ENCODE measurements at regions not wholly inside any gene's neighbourhood (a gene's known extent, or its start where the extent isn't known, plus 50 kb on each side); places are given as distances from the start of the nearest gene placed in this dataset.

DNA sequence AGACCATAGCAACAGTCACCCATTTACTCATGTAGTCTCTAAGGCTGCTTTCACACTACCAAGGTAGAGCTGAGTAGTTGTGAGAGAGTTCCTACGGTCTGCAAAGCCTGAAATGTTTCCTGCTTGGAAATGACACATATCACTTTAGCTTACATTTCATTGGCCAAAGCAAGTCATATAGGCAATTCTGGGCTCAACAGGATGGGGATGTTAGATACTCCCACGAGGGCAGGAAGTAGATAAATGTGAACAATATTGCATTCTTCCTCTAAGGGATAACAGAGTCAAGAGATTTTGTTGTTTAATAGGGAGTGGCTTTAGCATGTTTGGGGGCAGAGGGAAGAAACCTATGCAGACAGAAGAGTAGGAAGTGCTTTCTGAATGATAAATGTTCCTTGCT is 355.6 kb upstream of the THRB start:
- no peak for DNase-seq

DNA sequence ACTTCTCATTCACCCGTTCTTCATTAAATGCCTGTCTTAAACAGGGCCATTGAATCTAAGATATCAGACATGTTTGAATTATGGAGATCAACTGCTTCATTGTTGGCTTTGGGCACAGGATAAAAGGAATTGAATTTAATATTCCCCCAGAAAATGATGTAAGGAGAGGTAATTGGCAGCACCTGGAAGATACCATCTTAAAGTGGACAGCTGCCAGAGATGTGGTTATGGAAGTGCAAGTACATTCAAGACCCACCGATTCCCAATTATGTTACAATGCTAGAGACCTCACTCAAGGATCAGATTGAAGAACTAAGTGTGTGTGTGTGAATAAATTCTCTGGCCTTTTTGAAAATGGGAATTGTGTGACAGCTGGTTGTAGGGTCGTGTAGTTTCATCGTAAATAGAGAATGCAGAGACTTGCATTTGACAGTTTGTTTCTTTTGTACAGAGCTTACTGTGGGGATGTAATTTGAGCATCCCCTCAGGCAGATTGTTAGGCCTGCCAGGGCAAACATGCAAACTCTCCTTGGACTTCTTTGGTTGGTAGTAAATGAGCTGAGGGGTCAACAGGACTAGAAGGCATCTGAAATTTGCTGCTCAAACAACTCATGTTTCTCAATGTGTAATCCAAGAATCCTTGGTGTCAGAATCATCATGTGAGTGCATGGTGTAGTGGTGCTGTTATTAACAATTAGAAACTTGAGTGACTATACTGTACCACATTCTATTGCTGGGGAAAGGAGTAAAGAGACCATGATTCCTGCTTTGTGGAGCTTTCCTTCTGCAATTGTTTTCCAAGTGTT is 359.2 kb upstream of the THRB start:
- DNase-seq, result no peak

DNA sequence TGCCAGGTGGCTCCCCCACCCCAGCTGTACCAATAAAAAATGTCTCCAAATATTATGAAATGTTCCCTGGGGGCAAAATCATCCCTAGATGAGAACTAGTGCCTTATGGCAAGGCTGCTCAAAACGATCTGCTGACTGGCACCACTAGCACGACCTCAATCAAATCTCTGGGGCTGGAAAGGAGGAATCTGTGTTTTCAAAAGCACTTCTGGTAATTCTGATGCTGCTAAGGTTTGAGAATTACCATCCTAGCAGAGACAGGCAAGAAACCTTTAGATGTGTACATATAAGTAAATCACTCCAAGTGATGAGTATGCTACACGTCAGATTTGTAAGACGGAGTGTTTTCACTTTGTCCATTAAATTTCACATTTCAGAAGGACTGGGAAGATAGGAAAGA is 360.1 kb upstream of the THRB start:
- no peak for DNase-seq

DNA sequence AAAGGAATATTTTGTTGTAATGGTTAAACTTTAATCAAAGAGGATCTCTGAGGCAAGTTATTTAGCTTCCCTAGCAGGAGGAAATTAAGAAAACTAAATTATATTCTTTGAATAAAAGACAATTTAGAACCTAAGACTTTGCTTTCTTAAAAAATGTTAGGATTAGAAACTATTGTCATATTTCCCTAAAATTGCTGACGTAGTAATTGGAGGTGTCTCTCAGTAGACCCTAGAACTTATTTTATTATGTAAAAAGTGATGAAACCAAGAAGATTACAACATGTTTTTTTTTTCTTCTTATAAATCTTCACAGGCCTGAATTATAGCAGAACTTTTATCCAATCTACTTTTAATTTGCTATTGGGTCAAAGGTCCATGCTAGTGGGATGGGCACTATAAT is 363.3 kb upstream of the THRB start:
- DNase-seq, result no peak

DNA sequence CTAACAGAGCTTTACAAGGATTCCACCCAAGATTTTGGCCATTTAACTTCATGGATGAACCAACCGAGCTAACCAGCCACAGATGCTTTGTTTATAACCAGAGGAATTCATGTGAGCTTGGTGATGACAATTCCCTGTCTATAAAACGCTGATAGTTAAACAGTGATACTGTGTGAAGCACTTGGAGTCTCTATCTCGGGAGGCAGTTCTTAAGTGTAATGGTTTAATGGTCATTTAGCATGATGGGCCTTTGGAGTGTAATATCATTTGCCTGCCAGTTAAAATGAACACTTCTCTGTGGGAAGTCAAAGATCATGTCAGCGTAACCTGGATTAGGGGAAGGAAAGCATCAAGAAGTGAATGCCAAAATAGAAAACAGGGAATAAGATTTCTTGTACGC is 368.6 kb upstream of the THRB start:
- DNase-seq, result no peak

DNA sequence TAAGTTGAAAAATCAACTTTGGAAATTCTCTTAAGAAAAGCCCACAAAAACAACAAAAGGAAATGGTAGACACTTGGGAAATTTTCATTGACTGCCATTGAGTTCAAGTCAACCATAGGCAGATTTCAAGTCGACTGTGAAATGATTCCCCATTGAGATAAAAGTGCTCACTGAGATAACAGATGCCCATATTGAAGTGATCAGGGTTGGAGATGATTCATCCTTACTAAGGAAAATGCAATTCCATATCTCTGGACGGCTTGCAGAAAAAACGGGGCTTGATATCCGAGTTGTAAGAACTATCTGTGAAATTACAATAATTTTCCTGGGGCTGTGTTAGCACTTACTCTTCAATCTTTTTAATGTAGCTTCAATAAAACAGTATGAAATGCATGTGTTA is 373.1 kb upstream of the THRB start:
- no peak for DNase-seq

DNA sequence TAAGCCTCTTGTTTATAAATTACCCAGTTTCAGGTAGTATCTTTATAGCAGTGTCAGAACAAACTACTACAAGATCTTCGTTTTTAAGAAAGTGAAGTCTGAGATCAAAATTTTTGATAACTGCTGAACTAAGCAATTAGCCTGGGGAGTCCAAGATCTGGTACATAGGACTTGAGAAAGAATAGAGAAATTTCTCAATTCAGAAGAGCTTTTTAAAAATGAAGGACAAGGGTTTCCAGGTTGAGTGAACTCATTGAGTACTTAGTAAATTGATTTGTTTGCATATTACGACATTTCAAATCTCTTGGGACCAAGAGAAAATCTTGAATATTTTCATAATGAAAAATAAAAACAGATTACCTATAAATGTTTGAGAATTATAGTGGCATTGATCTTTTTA is 386.6 kb upstream of the THRB start:
- DNase-seq, result no peak

DNA sequence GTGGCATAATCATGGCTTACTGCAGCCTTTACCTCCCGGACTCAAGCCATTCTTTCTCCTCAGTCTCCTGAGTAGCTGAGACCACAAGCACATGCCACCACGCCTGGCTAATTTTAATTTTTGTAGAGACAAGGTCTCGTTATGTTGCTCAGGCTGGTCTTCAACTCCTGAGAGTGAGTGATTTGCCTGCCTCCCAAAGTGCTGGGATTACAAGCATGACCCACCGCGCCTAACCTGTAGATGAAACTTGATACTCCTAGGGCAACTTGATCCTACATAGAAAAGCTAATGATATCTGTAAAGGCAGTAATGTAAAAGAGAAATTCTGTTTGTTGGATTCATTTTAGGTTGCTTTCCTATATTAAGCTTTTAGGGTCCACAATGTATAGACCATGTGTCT is 391.9 kb upstream of the THRB start:
- no peak for DNase-seq

DNA sequence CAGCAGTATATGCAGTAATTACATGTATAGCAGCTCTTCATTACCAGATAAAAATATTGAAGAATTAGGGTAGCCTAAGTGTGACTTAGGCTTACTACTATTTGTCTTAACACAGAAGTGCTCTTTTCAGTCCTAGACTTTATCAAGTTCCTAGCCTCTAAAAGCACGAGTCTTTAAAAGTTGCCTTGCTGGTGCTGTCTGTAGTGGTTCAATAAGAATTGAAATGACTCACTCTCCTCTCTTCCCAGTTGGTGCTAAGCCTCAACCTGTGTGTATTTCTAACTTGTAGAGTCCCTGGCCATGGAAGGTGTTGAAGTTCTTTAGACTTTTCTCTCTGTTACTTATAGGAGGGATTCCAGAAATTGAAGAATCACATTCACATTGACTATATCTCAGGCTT is 395.4 kb upstream of the THRB start:
- no peak for DNase-seq

DNA sequence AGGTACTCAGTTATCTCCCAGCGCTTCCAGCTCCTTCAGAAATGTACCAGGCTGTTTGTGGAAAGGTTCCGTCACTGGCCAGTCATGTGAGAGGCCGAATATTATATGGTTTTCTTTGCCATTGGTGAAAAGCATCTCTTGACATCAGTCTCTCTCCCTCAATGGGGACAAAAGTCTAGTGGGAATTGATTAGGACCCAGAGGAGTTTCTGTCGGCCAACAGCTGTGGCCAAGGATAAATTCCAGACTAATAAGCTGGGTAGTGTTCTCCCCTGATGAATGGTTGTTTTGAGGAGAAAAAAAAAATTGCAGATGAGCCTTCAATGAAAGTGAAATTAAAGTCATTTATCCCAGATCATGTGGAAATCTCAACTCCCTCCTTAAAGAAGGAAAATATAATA is 404.7 kb upstream of the THRB start:
- DNase-seq, result no peak

DNA sequence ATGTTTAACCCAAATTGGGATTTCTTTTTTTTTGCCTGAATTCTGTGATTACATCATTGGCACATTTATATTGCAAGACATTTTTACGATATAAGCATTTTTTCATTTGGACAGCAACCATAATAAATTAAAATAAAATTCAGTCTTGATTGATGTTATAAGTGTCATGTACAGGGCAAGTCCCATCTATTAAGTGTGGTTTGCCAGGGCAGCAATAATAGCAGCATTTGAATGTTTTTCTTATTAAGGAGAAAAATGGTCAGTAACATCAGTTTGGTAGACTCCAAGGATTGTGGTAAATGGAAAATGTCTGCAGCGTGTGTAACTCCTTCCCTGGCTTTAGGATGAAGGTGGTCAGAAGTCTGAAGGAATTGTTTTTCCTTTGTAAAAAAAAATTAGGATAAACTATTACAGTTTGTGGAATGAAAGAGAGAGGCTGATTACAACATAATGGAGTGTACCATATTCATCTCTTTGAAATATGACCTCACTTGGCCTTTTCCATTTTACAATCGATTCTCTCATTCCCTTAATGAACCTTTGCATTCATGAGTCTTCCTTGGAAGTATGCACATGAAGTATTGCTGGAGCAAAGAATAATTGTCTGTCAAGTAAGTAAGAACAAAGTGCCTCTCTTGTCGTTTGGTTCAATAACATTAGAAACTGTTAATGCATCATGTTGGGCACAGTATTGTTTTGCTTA is 405.4 kb upstream of the THRB start:
- no peak for DNase-seq

DNA sequence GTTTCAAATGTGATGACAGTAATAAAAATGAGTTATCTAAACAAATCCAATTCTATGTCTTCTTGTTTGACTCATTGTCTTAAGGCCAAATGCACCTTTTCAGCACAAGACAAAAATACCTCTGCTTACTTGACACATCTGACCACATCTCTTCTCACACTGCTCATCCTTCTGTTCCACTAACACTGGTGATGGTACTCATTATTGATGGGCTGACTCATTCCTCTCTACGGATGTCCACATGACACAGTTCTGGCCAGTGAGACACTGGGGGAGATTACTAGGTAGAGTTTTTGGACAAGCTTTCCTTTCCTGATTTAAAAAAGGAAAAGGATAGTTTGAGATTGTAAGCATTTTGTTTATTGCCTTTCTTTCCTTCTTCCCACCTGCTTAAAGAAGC is 410.6 kb upstream of the THRB start:
- DNase-seq, result no peak

DNA sequence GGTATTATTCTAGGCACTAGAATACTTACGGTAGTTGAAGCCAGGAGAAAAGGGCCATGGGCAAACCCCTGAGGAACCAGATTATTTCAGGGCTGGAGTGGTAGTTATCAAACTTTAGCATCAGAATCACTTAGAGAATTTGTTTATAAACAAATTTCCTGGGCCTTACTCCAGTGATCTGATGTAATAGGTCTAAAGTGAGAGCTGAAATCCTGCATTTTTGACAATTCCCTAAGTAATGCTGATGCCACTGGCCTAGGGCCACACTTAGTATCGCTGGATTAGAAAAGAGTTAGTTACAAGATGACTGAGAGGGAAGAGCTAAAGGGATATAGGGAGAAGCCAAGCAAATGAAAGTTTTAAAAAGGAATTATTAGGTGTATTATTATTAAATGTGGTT is 412.5 kb upstream of the THRB start:
- DNase-seq, result no peak

DNA sequence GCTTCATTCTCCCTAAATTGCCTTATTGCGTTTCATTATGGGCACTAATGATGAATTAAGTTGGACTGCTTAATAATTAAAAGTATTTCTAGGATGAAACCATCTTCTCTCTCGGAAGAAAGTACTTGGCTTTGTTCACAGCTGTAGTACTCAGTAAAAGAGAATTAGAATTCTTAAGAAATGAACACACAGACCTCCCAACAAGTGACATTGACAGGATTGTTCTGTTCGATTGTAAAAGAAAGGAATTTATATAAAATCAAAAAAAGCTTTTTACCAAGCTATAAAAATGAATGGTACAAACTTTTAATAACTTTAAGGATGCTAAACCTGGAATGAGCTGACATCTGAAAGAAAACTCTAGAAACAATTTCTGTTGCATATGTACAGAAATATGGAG is 416.4 kb upstream of the THRB start:
- DNase-seq, result no peak

DNA sequence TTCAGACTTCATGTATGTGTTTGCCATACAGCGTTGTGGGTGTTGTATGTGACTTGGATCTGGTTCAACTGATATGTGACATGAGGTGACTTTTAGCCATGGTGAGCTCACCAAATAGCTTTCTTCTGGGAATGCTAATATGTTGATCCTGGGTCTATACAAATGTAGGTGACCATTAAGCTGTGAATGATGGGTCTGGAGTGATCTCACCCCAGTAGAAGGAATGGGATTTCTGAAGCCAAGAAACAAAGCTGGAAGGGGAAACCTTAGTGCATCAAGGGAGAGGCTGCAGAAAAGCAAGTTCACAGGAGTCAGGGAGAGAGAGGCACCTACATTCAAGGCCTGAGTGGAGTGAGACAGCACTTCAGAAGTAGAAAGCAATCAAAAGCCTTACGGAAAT is 421.0 kb upstream of the THRB start:
- DNase-seq, result no peak

DNA sequence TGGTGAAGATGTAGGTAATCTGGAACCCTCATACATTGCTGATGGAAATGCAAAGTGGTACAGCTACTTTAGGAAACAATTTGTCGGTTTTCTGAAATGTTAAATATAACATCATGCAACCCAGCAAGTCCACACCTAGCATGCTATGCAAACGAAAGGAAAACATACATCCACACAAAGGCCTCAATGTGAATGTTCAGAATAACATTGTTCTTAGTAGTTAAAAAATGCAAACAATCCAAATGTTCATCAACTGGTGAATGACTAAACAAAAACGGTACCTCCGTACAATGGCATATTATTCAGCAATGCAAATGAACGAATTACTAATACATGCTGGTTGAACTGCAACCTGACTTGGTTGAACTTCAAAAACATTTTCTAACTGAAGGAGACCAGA is 423.3 kb upstream of the THRB start:
- no peak for DNase-seq

DNA sequence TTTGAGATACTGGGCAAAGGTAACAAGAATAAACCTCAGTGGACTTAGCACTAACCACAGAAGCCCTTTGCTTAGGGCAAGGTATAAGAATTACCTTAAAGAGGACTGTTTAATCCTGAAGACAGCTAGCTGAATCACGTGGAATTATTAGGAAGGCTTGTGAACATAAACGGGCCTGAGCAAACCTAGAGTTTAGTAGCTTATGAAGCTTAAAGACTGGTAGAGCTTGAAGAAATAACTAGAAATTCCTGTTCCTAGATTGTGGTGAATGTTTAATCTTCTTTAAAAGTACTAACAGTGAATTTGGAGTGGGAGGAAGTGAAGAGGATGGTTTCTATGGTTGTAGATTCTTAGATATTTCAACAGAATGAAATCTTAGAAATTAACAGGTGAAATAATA is 428.9 kb upstream of the THRB start:
- no peak for DNase-seq

DNA sequence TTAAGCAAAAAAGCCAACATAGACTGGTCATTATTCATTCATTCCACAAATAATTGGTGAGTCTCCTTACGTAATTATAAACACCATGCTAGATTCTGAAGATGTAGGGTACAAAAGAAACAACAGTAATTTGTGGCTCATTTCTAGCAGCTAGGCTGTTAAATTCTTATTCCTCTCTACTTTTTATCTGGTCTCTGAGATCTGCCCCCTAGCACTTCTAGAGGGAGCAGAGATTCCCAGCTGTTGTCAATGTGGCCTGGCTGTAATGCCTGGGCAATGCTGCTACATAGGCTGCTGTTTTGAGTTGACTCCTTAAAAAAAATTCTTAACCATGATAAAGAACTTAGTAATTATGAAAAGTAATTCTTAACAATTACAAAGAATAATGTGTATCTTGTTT is 434.9 kb upstream of the THRB start:
- no peak for DNase-seq

DNA sequence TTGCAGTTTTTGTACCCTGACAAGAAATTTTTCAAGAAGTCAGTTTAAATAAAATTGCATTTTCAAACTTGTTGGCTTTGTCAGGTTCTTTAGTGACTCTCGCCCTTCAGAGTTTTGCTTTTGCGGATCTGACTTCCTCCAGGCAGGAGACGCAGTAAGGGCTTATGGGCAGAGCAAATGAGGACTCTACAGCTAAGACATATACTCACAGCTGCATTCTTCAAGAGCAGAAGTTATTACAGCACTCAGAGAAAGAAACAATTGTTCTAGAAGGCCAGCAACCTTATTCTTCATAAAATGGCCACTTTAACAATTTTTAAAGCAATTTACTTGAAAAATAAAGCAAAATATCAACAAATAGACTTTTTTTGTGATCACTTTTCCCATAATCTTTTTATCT is 438.8 kb upstream of the THRB start:
- no peak for DNase-seq

DNA sequence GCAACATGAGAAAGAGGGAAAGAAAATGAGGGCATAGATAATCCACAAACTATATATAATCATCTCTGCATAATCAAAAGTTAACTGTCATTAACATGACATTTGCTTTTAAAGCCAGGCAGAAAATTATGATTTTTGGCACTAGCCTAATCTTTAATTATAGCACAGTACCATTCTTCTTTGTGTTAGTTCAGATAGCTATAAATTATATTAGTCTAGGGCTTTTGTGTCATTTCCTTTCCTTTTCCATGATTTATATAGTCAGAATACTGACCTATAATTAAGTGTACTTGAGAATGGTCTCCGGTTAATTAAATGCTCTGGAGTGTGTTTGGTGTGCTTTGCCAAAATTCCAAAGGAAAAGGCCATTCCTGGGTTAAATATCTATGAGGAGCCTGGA is 441.9 kb upstream of the THRB start:
- DNase-seq, result no peak

DNA sequence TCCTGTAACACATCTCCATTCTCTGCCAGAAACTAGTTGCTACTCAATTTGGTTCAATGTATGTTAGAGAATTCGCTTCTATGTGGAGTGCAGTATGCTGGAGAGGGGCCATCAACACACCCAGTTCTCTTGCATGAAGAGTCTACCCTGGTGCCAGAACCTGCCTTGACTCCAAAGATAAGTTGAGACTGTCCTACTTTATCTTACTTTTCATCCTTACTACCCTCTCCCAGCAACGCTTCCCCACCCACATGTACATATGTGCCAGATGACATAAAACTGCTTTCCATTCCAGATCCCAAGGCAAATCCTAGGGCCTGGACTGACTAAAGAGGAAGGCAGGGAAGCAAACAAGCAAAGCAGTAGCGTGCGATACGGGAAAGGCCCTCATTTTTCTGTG is 442.6 kb upstream of the THRB start:
- no peak for DNase-seq

DNA sequence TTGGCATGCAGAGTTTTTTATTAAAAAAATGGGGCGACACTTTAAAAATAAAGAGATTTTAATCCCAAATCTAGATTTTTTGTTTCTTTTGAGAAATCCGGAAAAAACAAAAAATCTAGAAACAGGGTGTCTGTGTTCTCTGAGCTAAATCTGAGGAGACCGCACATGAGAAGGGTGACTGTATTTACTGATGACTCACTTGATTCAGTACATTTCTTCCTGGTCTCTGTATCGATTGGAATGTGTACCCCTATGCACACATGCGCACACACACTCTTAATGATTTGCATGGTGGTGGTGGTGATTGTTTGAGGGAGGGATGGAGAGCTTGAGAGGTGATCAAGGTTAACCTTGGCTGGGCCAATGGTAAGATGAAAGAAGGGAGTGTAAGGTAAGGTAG is 443.1 kb upstream of the THRB start:
- DNase-seq, result no peak

DNA sequence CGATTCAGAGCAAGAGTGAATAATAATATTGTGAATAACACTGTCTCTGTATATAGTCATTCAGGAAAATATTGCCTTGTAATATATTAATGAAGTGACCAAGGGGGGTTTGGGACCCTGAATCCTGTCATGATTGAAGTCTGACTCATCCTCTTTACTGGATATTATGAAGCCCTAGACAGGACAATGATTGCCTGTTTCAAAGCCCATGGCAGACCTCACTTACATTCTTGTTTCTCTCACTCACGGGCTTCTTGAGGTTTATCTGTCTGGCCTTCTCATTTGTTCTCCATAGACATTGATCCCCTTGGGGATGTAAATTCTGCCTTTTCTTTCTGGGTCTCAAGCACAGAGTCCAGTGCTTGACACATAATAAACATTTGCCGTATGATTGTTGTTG is 449.3 kb upstream of the THRB start:
- no peak for DNase-seq

DNA sequence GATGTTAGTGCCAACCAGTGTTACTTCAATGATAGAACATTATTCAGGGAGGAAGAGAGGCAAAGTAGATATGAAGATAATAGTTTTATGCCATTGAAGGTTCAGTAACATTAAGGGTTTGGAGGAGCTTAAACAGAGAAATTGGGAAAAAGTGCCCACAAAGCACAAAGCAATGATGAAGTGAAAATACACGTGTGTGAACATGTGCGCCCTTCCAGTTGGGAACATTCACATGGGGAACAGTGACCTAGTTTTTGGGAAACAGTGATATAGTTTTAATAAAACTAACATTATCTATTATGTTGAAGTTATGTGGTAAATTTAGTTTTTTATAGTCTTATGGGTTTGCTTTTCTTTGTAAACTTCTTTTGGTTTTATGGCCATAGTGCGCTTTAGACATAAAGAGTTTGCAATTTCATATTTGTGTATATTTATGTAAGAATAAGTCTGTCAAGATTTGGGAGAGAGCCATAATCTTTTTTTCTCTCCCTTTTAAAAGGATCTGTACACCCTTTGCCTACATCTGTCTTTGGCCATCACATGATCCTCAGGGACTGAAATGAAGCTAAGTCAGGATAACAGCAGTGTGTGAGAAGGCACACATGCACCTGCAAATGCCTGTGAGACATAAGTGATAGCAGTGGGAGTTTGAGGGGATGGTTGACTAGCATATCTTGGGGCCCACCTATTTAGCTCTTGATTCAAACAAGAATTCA is 450.3 kb upstream of the THRB start:
- no peak for DNase-seq
